ENCODE measurements at regions not wholly inside any gene's neighbourhood (a gene's known extent, or its start where the extent isn't known, plus 50 kb on each side); places are given as distances from the start of the nearest gene placed in this dataset.

GRCh38 chr10:36380538-36380937 lies 738.4 kb upstream of the FZD8 start:
- Histone ChIP-seq H3K4me3 (no peak overlapping the region), H3K36me3 (no peaks in the 10 kb centered on the region), H3K27me3 (no peaks in the 10 kb centered on the region), H3K4me1 (ENCODE audit: low read depth) (no peaks in the 10 kb centered on the region), H3K27ac (no peak overlapping the region), H3K9me3 (ENCODE audit: low read depth) (no peaks in the 10 kb centered on the region)
- no peak for TF ChIP-seq CTCF (IDR thresholded peaks at IDR 0.05; ENCODE audit: low read depth, low read length)
- no peak for DNase-seq (ENCODE audit: low read depth in 1 of 2, low spot score in 1 of 2)

- no peak for DNase-seq (ENCODE audit: low read depth in 1 of 2, low spot score in 1 of 2)
- H3K4me3 ChIP-seq = no peak overlapping the region
- TF ChIP-seq CTCF (IDR thresholded peaks at IDR 0.05; ENCODE audit: low read depth, low read length) = no peak
These were observed 733.0 kb upstream of the FZD8 start for GRCh38 chr10:36375107-36375506.

GRCh38 chr10:36373424-36374096 lies 731.5 kb upstream of the FZD8 start:
- H3K4me3 ChIP-seq = no peak overlapping the region
- TF ChIP-seq CTCF (IDR thresholded peaks at IDR 0.05; ENCODE audit: low read depth, low read length) = no peak
- H3K9me3 ChIP-seq (ENCODE audit: low read depth) = no peaks in the 10 kb centered on the region
- no peaks in the 10 kb centered on the region for H3K4me1 ChIP-seq (ENCODE audit: low read depth)
- DNase-seq (ENCODE audit: low read depth in 1 of 2, low spot score in 1 of 2) = no peak
- H3K27ac ChIP-seq = no peak overlapping the region
- no peaks in the 10 kb centered on the region for H3K36me3 ChIP-seq
- H3K27me3 ChIP-seq = no peaks in the 10 kb centered on the region

More at GRCh38 chr10:36375107-36375506, 733.0 kb upstream of the FZD8 start:
- Histone ChIP-seq H3K27me3 (no peaks in the 10 kb centered on the region), H3K36me3 (no peaks in the 10 kb centered on the region), H3K9me3 (ENCODE audit: low read depth) (no peaks in the 10 kb centered on the region), H3K27ac (no peak overlapping the region), H3K4me1 (ENCODE audit: low read depth) (no peaks in the 10 kb centered on the region)

- Histone ChIP-seq H3K4me1 (ENCODE audit: low read depth) (no peaks in the 10 kb centered on the region), H3K4me3 (no peak overlapping the region), H3K36me3 (no peaks in the 10 kb centered on the region), H3K27ac (no peak overlapping the region), H3K9me3 (ENCODE audit: low read depth) (no peaks in the 10 kb centered on the region), H3K27me3 (no peaks in the 10 kb centered on the region)
- no peak for TF ChIP-seq CTCF (IDR thresholded peaks at IDR 0.05; ENCODE audit: low read depth, low read length)
- no peak for DNase-seq (ENCODE audit: low read depth in 1 of 2, low spot score in 1 of 2)
These were observed 725.3 kb upstream of the FZD8 start for GRCh38 chr10:36367362-36367761.

- no peak overlapping the region for H3K27ac ChIP-seq
These were observed 724.7 kb upstream of the FZD8 start for GRCh38 chr10:36366843-36367242.

More at GRCh38 chr10:36366843-36367242, 724.7 kb upstream of the FZD8 start:
- Histone ChIP-seq H3K27me3 (no peaks in the 10 kb centered on the region), H3K36me3 (no peaks in the 10 kb centered on the region), H3K4me1 (ENCODE audit: low read depth) (no peaks in the 10 kb centered on the region), H3K4me3 (no peak overlapping the region), H3K9me3 (ENCODE audit: low read depth) (no peaks in the 10 kb centered on the region)
- TF ChIP-seq CTCF (IDR thresholded peaks at IDR 0.05; ENCODE audit: low read depth, low read length) = no peak
- peak in 1 of 2 donors; percentile 25 for DNase-seq (ENCODE audit: low read depth in 1 of 2, low spot score in 1 of 2)
